Liver (tissue), 8 donors: ENCODE measurements at regions not wholly inside any gene's neighbourhood (a gene's known extent, or its start where the extent isn't known, plus 50 kb on each side); places are given as distances from the start of the nearest gene placed in this dataset.

ENCODE experiments used
- DNase-seq: peaks from one replicate; pipeline ENCODE4 v3.0.0-alpha.2; 2017; ENCODE audit warnings: low spot score
- H3K27ac ChIP-seq, 2 donors: one replicate each; pipeline ENCODE4 v1.7.0; 2013; ENCODE audit warnings: inconsistent platforms in 2 of 2, low read length in 2 of 2, control low read depth in 1 of 2, low read depth in 1 of 2, mild to moderate bottlenecking in 1 of 2
- H3K27me3 ChIP-seq, 4 donors: one replicate each; pipeline versions ENCODE4 v1.6.1 to v1.7.0; 2013; ENCODE audit warnings: low read length in 3 of 4, inconsistent platforms in 1 of 4, mild to moderate bottlenecking in 1 of 4, moderate library complexity in 1 of 4; ENCODE audit not compliant: control insufficient read depth in 4 of 4, insufficient read depth in 4 of 4
- H3K36me3 ChIP-seq, 4 donors: one replicate each; pipeline versions ENCODE4 v1.6.1 to v1.7.0; 2013; ENCODE audit warnings: low read length in 3 of 4, mild to moderate bottlenecking in 3 of 4, low read depth in 1 of 4, moderate library complexity in 1 of 4; ENCODE audit not compliant: control insufficient read depth in 4 of 4, insufficient read depth in 3 of 4
- H3K4me1 ChIP-seq, 4 donors: one replicate each; pipeline versions ENCODE4 v1.6.1 to v1.7.0; 2013; ENCODE audit warnings: low read length in 3 of 4, mild to moderate bottlenecking in 3 of 4, moderate library complexity in 1 of 4; ENCODE audit not compliant: control insufficient read depth in 4 of 4, insufficient read depth in 4 of 4
- H3K4me3 ChIP-seq, 3 donors: one replicate each; pipeline versions ENCODE4 v1.6.1 to v1.7.0; 2013; ENCODE audit warnings: low read length in 3 of 3, control low read depth in 1 of 3, low read depth in 1 of 3, mild to moderate bottlenecking in 1 of 3
- H3K9ac ChIP-seq, 2 donors: one replicate each; pipeline ENCODE4 v1.7.0; 2013; ENCODE audit warnings: low read length in 2 of 2, mild to moderate bottlenecking in 2 of 2, moderate library complexity in 2 of 2, control low read depth in 1 of 2, low read depth in 1 of 2
- H3K9me3 ChIP-seq, 4 donors: one replicate each; pipeline versions ENCODE4 v1.6.1 to v1.7.0; 2013; ENCODE audit warnings: low read length in 3 of 4; ENCODE audit not compliant: control insufficient read depth in 4 of 4
- EGR1 ChIP-seq, 2 donors: IDR thresholded peaks; 2 replicates each; pipeline ENCODE4 v1.6.1; 2016 to 2018; ENCODE audit warnings: antibody characterized with exemption in 2 of 2, low read depth in 2 of 2
- FOXA1 ChIP-seq: IDR thresholded peaks from 2 replicates; pipeline ENCODE4 v1.6.1; 2016; ENCODE audit warnings: antibody characterized with exemption
- FOXA2 ChIP-seq: IDR thresholded peaks from 2 replicates; pipeline ENCODE4 v1.6.1; 2016; ENCODE audit warnings: antibody characterized with exemption
- GABPA ChIP-seq, 2 donors: IDR thresholded peaks in 1 of 2; conservative IDR thresholded peaks in 1 of 2; 2 replicates each; pipeline ENCODE4 v1.6.1; 2016; ENCODE audit warnings: antibody characterized with exemption in 2 of 2, mild to moderate bottlenecking in 1 of 2, moderate library complexity in 1 of 2
- HNF4A ChIP-seq, 2 donors: conservative IDR thresholded peaks; 2 replicates each; pipeline ENCODE4 v1.6.1; 2016; ENCODE audit warnings: antibody characterized with exemption in 2 of 2, mild to moderate bottlenecking in 2 of 2
- HNF4G ChIP-seq: IDR thresholded peaks from 2 replicates; pipeline ENCODE4 v1.6.1; 2016; ENCODE audit warnings: antibody characterized with exemption
- JUND ChIP-seq, 2 donors: IDR thresholded peaks; 2 replicates each; pipeline ENCODE4 v1.6.1; 2016; ENCODE audit warnings: antibody characterized with exemption in 2 of 2
- NR2F2 ChIP-seq: IDR thresholded peaks from 2 replicates; pipeline ENCODE4 v1.6.1; 2016; ENCODE audit warnings: antibody characterized with exemption
- RAD21 ChIP-seq, 2 donors: IDR thresholded peaks; 2 replicates each; pipeline ENCODE4 v1.6.1; 2016; ENCODE audit warnings: antibody characterized with exemption in 2 of 2, mild to moderate bottlenecking in 2 of 2
- RXRA ChIP-seq, 2 donors: IDR thresholded peaks; 2 replicates each; pipeline ENCODE4 v1.6.1; 2017 to 2018; ENCODE audit warnings: antibody characterized with exemption in 2 of 2, mild to moderate bottlenecking in 1 of 2
- SP1 ChIP-seq: IDR thresholded peaks from 2 replicates; pipeline ENCODE4 v1.6.1; 2018; ENCODE audit warnings: antibody characterized with exemption, mild to moderate bottlenecking
- TAF1 ChIP-seq: conservative IDR thresholded peaks from 2 replicates; pipeline ENCODE4 v1.6.1; 2016; ENCODE audit warnings: antibody characterized with exemption, mild to moderate bottlenecking
- YY1 ChIP-seq: IDR thresholded peaks from 2 replicates; pipeline ENCODE4 v1.6.1; 2016; ENCODE audit warnings: antibody characterized with exemption, mild to moderate bottlenecking
- ZBTB33 ChIP-seq: IDR thresholded peaks from 2 replicates; pipeline ENCODE4 v1.6.1; 2016; ENCODE audit warnings: antibody characterized with exemption
- WGBS: extraction: QIAGEN DNeasy Blood & Tissue Kit; methylation state at CpG from one replicate; pipeline ENCODE4 v1.1.7; 2013; 5-methylcytosine and 5-hydroxymethylcytosine counted together
- TF ChIP-seq, protein P1 (sequence below): fragments of 150-350 bp; IDR thresholded peaks from 2 replicates; pipeline ENCODE4 v1.5.1; 2017; ENCODE audit warnings: improper control_type of control experiment, low read depth, low read length; ENCODE audit not compliant: missing input control
- TF ChIP-seq, protein P2 (sequence below): IDR thresholded peaks from 2 replicates; pipeline ENCODE4 v1.6.1; 2016; ENCODE audit warnings: antibody characterized with exemption
- TF ChIP-seq, protein P3 (sequence below): IDR thresholded peaks from 2 replicates; pipeline ENCODE4 v1.6.1; 2016; ENCODE audit warnings: antibody characterized with exemption
- donor health status: healthy.
- donor health status: healthy.
- donor health status: healthy.
- donor health status: healthy.
- donor health status: healthy.

DNA sequence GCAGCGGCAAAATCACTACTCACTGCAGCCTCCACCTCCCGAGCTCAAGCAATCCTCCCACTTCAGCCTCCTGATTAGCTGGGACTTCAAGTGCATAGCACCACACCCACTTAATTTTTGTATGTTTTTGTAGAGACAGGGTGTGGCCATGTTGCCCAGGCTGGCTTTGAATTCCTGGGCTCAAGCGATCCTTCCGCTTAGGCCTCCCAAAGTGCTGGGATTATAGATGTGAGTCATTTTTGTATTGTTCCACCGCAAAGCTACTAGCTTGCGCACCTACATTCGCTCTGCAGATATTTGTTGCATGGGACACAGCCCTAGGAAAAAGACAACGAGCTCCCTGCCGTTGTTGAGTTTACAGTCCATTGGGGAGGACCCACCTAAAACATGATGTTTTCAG lies 173.5 kb upstream of the AGAP1 start:
- no peaks in the 10 kb centered on the region for H3K9me3 ChIP-seq
- H3K4me1 ChIP-seq, result no peaks in the 10 kb centered on the region
- no peak overlapping the region for H3K9ac ChIP-seq
- no peak for TF ChIP-seq GABPA (IDR thresholded peaks at IDR 0.05 in 1 of 2, conservative IDR thresholded peaks at IDR 0.05 in 1 of 2)
- TF ChIP-seq FOXA2, result no peak
- TF ChIP-seq ZBTB33, result no peak
- TF ChIP-seq, protein P1, sequence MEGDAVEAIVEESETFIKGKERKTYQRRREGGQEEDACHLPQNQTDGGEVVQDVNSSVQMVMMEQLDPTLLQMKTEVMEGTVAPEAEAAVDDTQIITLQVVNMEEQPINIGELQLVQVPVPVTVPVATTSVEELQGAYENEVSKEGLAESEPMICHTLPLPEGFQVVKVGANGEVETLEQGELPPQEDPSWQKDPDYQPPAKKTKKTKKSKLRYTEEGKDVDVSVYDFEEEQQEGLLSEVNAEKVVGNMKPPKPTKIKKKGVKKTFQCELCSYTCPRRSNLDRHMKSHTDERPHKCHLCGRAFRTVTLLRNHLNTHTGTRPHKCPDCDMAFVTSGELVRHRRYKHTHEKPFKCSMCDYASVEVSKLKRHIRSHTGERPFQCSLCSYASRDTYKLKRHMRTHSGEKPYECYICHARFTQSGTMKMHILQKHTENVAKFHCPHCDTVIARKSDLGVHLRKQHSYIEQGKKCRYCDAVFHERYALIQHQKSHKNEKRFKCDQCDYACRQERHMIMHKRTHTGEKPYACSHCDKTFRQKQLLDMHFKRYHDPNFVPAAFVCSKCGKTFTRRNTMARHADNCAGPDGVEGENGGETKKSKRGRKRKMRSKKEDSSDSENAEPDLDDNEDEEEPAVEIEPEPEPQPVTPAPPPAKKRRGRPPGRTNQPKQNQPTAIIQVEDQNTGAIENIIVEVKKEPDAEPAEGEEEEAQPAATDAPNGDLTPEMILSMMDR, result no peak
- TF ChIP-seq RXRA (IDR thresholded peaks at IDR 0.05), result no peak
- no peak for TF ChIP-seq HNF4G
- TF ChIP-seq, protein P2, sequence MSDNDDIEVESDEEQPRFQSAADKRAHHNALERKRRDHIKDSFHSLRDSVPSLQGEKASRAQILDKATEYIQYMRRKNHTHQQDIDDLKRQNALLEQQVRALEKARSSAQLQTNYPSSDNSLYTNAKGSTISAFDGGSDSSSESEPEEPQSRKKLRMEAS, result no peak
- no peak for TF ChIP-seq TAF1
- no peak overlapping the region for H3K4me3 ChIP-seq
- no peaks in the 10 kb centered on the region for H3K27me3 ChIP-seq
- no peak for DNase-seq
- H3K27ac ChIP-seq, result no peak overlapping the region
- no peaks in the 10 kb centered on the region for H3K36me3 ChIP-seq
- WGBS, result 97% methylated on average over 9 of the region's 9 CpGs

GRCh38 chr2:235324324-235324723 lies 169.5 kb upstream of the AGAP1 start:
- Histone ChIP-seq H3K36me3 (no peaks in the 10 kb centered on the region), H3K27me3 (peaks cover 0 to 3% (median 0%) of the 10 kb centered on the region in 4 donors), H3K4me1 (no peaks in the 10 kb centered on the region), H3K4me3 (no peak overlapping the region), H3K27ac (no peak overlapping the region), H3K9ac (no peak overlapping the region), H3K9me3 (no peaks in the 10 kb centered on the region)
- TF ChIP-seq, protein P2, result no peak
- TF ChIP-seq ZBTB33, result no peak
- no peak for TF ChIP-seq SP1
- TF ChIP-seq JUND (IDR thresholded peaks at IDR 0.05), result no peak
- TF ChIP-seq FOXA1, result no peak
- no peak for TF ChIP-seq RXRA (IDR thresholded peaks at IDR 0.05)
- no peak for TF ChIP-seq HNF4A (conservative IDR thresholded peaks at IDR 0.05)
- TF ChIP-seq RAD21 (IDR thresholded peaks at IDR 0.05), result no peak
- no peak for TF ChIP-seq NR2F2
- TF ChIP-seq, protein P1, result no peak
- TF ChIP-seq EGR1 (IDR thresholded peaks at IDR 0.05; ENCODE audit: low read depth in 2 of 2), result no peak
- TF ChIP-seq GABPA (IDR thresholded peaks at IDR 0.05 in 1 of 2, conservative IDR thresholded peaks at IDR 0.05 in 1 of 2), result no peak
- TF ChIP-seq, protein P3, sequence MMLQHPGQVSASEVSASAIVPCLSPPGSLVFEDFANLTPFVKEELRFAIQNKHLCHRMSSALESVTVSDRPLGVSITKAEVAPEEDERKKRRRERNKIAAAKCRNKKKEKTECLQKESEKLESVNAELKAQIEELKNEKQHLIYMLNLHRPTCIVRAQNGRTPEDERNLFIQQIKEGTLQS, result no peak
- no peak for TF ChIP-seq YY1
- DNase-seq, result no peak
- 33% methylated on average over 9 of the region's 9 CpGs for WGBS
